NB4 (cell line): ENCODE measurements at regions not wholly inside any gene's neighbourhood (a gene's known extent, or its start where the extent isn't known, plus 50 kb on each side); places are given as distances from the start of the nearest gene placed in this dataset.

Source experiments
- MYC ChIP-seq: IDR thresholded peaks from 2 replicates; pipeline ENCODE4 v1.6.1; 2011; ENCODE audit warnings: low read depth, low read length
- POLR2A ChIP-seq: IDR thresholded peaks from 2 replicates; pipeline ENCODE4 v1.6.1; 2011; ENCODE audit warnings: mild to moderate bottlenecking; ENCODE audit not compliant: insufficient read length; ENCODE audit errors: extremely low read depth
- TF ChIP-seq, protein P1 (sequence below): IDR thresholded peaks from one replicate; pipeline ENCODE4 v1.5.1; 2012; ENCODE audit warnings: low read depth, low read length
- TF ChIP-seq, protein P2 (sequence below): IDR thresholded peaks from 2 replicates; pipeline ENCODE4 v1.6.1; 2011; ENCODE audit warnings: low read depth, low read length

DNA sequence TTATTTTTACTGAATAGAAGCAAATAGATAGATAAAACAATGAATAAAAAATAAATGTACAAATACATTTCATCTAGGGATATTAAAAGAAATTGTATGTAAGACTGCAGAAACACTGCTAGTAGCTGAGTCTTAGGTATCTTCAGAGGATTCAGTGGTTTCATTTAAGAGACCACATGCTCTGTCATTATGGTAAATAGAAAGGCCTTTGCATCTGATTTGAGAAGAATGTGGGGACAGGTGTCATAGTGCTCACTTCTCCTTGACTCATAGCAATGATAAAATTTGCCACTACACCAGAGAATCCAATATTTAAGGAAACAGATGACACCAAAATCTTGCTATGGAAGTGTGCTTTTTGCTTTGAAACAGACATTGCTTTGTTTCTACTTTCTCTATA, 59.8 kb upstream of the PPP1R2C start:
- TF ChIP-seq MYC (no peak), POLR2A (no peak)
- TF ChIP-seq, protein P1, sequence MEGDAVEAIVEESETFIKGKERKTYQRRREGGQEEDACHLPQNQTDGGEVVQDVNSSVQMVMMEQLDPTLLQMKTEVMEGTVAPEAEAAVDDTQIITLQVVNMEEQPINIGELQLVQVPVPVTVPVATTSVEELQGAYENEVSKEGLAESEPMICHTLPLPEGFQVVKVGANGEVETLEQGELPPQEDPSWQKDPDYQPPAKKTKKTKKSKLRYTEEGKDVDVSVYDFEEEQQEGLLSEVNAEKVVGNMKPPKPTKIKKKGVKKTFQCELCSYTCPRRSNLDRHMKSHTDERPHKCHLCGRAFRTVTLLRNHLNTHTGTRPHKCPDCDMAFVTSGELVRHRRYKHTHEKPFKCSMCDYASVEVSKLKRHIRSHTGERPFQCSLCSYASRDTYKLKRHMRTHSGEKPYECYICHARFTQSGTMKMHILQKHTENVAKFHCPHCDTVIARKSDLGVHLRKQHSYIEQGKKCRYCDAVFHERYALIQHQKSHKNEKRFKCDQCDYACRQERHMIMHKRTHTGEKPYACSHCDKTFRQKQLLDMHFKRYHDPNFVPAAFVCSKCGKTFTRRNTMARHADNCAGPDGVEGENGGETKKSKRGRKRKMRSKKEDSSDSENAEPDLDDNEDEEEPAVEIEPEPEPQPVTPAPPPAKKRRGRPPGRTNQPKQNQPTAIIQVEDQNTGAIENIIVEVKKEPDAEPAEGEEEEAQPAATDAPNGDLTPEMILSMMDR = no peak
- TF ChIP-seq, protein P2, sequence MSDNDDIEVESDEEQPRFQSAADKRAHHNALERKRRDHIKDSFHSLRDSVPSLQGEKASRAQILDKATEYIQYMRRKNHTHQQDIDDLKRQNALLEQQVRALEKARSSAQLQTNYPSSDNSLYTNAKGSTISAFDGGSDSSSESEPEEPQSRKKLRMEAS = no peak
